GM18505 (cell line): ENCODE measurements at regions not wholly inside any gene's neighbourhood (a gene's known extent, or its start where the extent isn't known, plus 50 kb on each side); places are given as distances from the start of the nearest gene placed in this dataset.

Experiments
- ATAC-seq: cut with Tn5 transposase; IDR thresholded peaks from one replicate; pipeline ENCODE4 v1.9.1; 2021; ENCODE audit not compliant: unreplicated experiment
- POLR2A ChIP-seq: IDR thresholded peaks from 4 replicates; pipeline ENCODE4 v1.6.1; 2011; ENCODE audit warnings: borderline replicate concordance; ENCODE audit not compliant: insufficient read depth, insufficient read length; ENCODE audit errors: extremely low read depth

GRCh38 chr6:164210783-164211182 lies 796.3 kb downstream of the QKI start:
- TF ChIP-seq POLR2A, result no peak
- ATAC-seq, result no peak

- no peak for TF ChIP-seq POLR2A
- ATAC-seq, result no peak
Observed at GRCh38 chr6:164210323-164210722, 795.8 kb downstream of the QKI start.

- TF ChIP-seq POLR2A, result no peak
- no peak for ATAC-seq
Observed at GRCh38 chr6:164208371-164208770, 793.9 kb downstream of the QKI start.

GRCh38 chr6:164206807-164207423 lies 792.4 kb downstream of the QKI start:
- TF ChIP-seq POLR2A, result no peak

GRCh38 chr6:164200071-164200470 lies 785.6 kb downstream of the QKI start:
- ATAC-seq, result no peak
- TF ChIP-seq POLR2A, result no peak

More at GRCh38 chr6:164206807-164207423, 792.4 kb downstream of the QKI start:
- ATAC-seq, result no peak

- no peak for ATAC-seq
- no peak for TF ChIP-seq POLR2A
Observed at GRCh38 chr6:164195942-164196281, 781.4 kb downstream of the QKI start.

GRCh38 chr6:164195278-164195941 lies 780.9 kb downstream of the QKI start:
- no peak for TF ChIP-seq POLR2A
- ATAC-seq, result no peak

- ATAC-seq, result no peak
- TF ChIP-seq POLR2A, result no peak
Observed at GRCh38 chr6:164188861-164189260, 774.3 kb downstream of the QKI start.

- TF ChIP-seq POLR2A, result no peak
- ATAC-seq, result no peak
Observed at GRCh38 chr6:164185471-164185871, 771.0 kb downstream of the QKI start.

- ATAC-seq, result no peak
- no peak for TF ChIP-seq POLR2A
Observed at GRCh38 chr6:164184410-164184809, 769.9 kb downstream of the QKI start.

- TF ChIP-seq POLR2A, result no peak
- ATAC-seq, result no peak
Observed at GRCh38 chr6:164183556-164184123, 769.1 kb downstream of the QKI start.

- ATAC-seq, result no peak
- no peak for TF ChIP-seq POLR2A
Observed at GRCh38 chr6:164178679-164179332, 764.3 kb downstream of the QKI start.

GRCh38 chr6:164169355-164169754 lies 754.8 kb downstream of the QKI start:
- no peak for TF ChIP-seq POLR2A

GRCh38 chr6:164168595-164168994 lies 754.1 kb downstream of the QKI start:
- TF ChIP-seq POLR2A, result no peak
- no peak for ATAC-seq

More at GRCh38 chr6:164169355-164169754, 754.8 kb downstream of the QKI start:
- no peak for ATAC-seq

GRCh38 chr6:164167873-164168405 lies 753.4 kb downstream of the QKI start:
- ATAC-seq, result no peak
- TF ChIP-seq POLR2A, result no peak

- ATAC-seq, result no peak
- no peak for TF ChIP-seq POLR2A
Observed at GRCh38 chr6:164166996-164167395, 752.5 kb downstream of the QKI start.
